NCI-H524 treated with DMSO at 0.1 percent for 48 hours (cell line): ENCODE measurements at regions not wholly inside any gene's neighbourhood (a gene's known extent, or its start where the extent isn't known, plus 50 kb on each side); places are given as distances from the start of the nearest gene placed in this dataset.
"Not testable (repeated sequence)": the region's sequence is repeated elsewhere in the genome, so short reads cannot be mapped to it uniquely, and the experiment has no call there.

Experiments
- DNase-seq: peaks from one replicate; lab custom pipeline; 2025; lab: John Stamatoyannopoulos, UW

DNA sequence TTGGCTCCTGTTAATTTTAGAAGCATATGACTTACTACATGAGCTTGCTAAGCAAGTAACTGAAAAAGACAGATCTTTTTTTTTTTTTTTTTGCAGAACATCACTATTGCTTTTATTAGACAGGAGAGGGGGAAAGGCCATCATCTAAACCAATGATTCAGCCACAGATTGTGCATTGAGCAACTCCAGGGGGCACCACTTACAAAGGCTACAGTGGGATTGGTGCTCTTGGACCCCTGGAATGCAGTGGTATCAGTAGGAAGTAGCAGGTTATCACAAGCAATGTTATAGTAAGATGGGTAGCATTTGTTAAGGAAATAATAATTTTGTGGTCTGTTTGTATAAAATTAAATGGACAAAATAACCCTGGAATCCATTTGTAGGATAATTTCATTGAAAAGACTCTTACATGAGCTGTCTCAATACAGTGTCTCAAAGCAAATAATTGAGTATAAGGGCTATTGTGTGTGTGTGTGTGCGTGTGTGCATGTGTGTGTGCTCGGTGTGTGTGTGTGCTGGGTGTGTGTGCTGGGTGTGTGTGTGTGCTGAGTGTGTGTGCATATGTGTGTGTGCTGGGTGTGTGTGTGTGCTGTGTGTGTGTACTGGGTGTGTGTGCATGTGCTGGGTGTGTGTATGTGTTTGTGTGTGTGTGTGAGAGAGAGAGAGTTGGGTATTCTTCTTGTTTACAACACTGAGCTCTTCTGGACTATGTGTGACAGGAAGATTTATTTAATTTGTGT, 296.3 kb downstream of the PCDH7 start:
- no peak for DNase-seq

DNA sequence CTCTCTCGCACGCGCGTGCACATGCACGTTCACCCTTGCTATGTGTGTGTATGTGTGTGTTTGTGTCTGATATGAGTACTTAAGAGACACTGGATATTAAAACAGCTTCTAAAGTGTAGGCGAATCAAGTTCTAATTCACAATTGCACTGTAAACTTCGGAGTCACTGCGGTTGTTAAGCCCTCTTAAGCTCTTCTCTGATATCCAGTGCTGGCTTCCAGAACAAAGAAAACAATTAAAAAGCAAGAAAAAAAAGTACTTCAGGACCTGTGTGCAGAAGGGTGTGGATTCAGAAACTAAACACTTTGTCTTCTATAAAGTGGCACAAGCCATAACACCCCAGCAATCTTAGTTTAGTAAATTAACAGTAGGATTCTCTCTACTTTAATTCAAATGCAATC, 300.2 kb downstream of the PCDH7 start:
- DNase-seq: no peak

DNA sequence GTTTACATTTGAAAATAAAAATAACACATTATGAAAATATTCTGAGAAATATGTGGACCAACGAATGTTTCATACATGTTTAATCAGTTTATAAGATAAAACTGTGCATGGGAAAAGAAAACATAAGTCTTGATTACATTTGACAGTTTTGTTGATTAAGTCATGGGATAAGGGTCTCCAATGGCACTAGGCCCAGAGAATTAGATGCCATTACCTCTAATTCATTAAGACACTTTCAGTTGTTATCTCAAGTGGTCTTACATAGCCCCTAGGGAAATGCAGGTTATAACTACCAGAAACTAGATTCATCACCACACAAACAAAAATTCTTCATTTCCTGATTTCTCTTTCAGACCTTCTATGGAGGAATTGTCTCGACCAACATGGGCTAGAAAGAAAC, 300.8 kb downstream of the PCDH7 start:
- DNase-seq: no peak

DNA sequence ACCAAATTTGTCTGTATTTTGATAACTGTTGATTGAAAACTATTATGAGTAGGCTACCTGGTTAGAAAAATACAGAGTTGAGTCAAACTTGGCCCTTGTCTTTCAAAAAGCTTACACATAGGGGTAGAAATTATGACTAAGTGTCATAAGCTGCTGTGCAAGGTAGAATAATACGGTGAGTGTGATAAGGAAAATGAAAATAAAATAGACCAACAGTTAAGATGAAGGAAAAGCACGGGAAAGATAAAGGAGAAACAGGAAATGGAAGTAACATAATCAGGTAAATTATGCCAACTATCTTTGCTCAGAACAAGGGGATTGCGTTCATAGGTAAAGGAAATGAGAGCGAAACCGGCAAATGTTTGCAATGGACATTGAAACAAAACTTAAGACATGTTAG, 302.5 kb downstream of the PCDH7 start:
- DNase-seq: no peak

DNA sequence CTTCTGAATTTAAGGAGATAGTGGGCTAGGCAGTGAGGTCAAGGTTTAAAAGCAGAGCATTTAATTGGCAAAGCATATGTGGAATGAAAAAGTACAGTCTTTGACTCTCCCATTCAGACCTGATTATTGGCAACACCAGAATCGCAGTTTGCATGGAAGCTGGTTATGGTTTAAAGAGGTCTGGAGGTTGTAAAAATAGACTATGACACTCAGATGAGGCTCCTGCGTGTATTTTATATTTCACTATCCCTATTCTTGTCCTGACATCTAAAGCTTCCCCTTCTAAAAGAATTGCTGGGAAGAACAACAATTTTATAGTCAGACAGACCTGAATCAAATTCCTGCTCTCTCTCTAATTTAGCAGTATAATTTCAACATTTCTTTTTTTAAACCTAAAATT, 302.9 kb downstream of the PCDH7 start:
- DNase-seq: no peak

DNA sequence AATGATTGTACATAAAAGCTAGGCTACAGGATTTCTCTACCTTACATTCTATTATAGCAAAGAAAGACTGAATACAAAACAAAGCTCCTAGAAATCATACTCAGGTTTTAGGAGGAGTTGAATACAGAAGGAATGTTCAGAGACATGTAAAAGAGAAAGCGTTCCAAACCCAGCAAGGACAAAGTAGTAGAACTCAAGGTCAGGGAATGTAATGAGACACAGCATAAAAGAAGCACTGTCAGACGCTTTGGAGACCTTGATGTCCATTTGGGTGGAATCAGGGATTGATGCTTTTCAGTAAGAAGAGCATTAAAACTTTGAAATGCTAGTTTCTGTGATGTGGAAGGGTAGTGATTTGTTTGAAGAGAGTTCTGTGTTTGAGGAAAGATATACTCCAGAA, 303.6 kb downstream of the PCDH7 start:
- DNase-seq: no peak

DNA sequence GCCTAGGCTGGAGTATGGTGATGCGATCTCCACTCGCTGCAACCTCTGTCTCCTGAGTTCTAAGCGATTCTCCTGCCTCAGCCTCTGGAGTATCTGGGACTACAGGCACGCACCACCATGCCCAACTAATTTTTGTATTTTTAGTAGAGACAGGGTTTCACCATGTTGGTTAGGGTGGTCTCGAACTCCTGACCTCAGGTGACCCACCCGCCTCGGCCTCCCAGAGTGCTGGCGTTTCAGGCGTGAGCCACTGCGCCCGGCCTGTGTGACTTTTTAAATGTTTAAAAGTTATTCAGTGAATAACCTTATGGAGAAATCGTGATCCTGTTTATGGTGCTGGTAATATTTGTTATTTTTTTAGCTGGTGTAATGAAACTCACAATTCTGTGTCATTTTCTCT, 304.6 kb downstream of the PCDH7 start:
- DNase-seq: not testable (repeated sequence)

DNA sequence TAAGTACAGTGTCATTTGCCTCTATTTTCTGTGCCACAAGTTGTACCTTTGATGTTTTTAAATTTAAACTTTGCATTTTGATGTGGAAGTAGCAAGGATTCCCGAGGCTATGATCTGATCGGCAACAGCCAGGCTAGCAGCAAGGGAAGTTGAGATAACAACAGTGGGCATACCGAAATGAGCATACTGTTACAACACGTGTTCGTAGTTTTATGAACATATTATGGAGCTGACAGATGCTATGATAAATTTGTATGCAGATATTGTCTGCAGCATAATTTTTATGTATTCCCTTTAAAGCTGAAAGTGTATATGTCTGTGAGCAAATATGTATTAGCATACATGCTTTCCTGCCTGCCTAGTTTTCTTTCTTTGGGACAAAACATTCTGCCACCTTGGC, 306.1 kb downstream of the PCDH7 start:
- no peak for DNase-seq

DNA sequence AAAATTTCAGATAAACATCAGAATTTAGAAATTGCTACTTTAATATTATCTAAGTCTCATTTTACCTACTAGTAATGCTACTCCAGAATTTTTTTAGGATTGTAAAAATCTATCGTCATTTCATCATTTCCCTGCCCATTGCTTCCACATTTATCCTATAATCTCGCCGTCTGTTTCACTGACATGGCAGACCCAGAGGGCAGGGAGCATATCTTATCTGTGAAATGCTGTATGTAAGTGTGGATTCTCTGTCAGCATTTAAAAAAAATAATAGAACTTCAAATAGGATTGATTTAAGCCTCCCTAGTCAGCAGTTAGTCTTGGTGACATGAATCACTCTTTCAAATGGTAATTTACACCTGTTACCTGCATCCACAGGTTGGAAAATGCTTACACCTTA, 314.4 kb downstream of the PCDH7 start:
- DNase-seq: no peak

DNA sequence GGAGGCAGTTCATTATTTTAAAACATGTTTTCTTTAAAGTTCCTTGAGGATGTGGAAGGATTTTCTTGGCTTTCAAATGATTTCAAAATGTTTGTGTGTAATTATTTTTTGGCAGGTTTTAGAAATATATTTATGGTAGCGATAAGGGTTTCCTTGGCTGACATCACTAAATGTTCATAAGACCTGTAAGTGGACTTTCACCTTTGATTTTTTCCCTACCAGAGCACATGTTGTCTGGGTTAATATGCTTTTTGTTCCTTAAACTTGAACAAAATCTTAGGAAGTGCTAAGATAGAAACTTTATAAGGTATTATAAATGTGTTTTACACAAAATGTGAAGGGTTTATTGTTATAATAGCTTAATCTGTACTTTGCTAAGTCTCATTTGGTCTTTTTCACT, 315.6 kb downstream of the PCDH7 start:
- DNase-seq: no peak

DNA sequence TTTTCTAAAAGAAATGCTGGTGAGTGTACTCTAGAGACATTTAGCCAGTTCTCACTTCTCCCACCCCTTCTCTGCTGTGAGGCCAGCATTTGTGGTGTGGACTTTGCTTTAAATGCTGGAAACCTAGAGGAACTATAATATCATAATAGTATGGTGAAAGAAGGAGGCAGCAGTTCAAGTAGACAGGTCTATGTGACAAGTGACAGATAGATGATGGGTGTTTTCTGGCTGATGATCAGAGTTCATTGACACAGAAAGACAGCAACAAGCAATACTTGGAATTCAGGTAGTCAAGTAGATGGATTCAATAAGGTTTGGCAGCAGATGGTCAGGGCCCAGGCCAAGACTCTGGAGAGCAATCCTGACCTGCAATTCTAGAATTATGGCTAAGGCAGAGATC, 317.5 kb downstream of the PCDH7 start:
- no peak for DNase-seq

DNA sequence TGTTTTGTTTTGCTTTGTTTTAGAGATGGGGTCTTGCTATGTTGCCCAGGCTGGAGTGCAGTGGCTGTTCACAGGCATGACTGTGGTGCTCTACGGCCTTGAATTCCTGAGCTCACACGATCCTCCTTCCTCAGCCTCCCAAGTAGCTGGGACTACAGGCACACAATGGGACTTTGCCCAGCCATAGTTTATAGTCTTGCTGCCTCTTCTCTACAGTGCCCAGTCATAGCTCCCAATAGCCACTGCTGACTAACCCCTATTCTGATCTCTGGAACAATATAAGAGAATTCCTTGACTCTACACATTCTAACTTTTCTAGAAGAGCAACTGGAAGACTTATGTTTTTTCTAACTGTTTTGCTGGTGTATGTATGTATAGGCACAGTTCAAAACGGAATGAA, 319.2 kb downstream of the PCDH7 start:
- DNase-seq: no peak

DNA sequence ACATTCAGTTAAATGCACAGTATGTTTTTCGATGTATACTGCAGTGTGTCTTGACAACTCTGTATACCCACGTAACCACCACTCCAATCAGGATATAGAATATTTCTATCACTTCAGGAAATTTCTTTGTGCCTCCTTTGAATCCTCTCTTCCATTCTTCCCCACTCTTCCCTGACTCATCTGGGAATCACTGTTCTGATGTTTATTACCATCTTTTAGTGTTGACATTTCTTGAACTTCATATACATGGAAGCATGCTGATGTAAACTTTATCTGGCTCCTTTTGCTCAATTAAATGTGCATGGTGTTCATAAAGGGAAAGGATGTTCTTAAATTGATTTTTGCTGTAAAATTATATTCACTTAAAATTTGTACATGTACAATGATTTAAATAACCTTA, 319.9 kb downstream of the PCDH7 start:
- DNase-seq: no peak

DNA sequence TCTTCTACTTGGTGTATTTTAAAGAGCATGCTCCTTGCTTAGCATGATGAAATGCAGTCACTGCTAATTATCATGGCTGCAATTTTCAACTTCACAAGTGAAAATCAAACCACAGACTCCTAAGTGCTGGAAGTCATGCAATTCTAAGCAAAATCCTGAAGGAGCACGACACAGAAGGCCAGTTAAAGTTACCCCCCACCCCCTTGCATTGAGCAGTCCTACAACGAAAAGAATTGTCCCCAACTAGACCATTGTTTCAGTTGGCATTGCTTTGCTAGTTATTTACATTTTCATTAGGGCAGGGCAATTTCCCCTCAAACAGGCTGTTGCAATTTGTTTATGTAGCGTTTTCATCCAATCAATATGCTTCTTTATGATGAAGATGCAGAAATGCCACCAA, 321.2 kb downstream of the PCDH7 start:
- no peak for DNase-seq

DNA sequence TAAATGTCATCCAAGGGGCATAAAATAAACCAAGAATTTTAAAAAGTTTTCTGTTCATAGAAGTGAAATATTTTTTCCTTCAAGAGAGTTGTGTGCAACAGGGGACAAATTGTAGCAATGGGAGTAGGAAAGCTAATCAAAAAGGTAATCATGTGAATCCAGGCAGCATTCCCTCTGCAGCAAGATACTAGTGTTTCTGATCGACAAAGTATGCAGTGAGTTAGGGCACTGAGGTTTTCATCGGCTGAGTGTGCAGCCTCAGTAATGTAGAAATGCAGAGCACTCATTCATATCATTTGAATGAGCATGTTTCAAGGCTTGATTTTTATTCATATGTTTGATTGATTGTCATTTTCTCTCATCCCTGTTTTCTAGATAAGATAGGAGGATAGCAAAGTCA, 321.7 kb downstream of the PCDH7 start:
- no peak for DNase-seq

DNA sequence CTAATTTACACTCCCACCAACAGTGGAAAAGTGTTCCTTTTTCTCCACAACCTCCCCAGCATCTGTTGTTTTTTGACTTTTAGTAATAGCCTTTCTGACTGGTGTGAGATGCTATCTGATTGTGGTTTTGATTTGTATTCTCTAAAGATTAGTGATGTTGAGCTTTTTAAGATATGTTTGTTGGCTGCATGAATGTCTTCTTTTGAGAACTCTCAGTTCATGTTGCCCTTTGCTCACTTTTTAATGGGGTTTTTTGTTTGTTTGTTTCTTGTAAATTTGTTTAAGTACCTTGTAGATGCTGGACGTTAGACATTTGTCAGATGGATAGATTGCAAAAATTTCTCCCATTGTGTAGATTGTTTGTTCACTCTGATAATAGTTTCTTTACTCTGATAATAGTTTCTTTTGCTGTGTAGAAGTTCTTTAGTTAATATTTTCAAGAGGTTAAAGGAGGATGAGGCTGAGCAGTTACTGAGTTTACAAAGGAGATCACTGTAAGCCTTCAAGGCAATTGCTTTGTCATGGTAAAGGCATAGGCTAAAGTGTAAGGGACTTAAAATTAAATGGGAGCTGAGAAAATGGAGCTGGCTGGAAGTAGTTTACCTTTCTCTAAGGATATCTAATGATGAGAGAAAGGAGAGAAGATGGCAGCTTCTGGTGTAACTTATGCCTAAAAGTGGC, 323.4 kb downstream of the PCDH7 start:
- no peak for DNase-seq

DNA sequence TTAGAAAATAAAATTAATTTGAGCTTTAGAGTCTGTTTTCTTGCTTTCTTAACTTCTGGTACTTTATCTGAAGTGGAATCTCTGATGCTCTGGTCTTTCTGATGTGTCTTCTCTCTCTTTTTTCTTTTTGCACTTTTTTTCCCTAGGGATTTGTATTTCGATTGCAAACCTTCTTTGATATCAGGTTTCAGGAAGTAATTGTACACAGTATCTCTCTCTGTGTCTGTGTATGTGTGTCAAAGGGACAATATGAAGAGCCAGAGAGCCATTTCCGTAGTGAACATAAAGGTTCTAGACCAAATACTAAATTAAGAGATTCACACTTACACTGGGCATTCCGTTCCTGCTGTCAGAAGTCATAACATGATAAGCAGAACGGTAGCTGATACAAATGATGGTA, 325.0 kb downstream of the PCDH7 start:
- no peak for DNase-seq

DNA sequence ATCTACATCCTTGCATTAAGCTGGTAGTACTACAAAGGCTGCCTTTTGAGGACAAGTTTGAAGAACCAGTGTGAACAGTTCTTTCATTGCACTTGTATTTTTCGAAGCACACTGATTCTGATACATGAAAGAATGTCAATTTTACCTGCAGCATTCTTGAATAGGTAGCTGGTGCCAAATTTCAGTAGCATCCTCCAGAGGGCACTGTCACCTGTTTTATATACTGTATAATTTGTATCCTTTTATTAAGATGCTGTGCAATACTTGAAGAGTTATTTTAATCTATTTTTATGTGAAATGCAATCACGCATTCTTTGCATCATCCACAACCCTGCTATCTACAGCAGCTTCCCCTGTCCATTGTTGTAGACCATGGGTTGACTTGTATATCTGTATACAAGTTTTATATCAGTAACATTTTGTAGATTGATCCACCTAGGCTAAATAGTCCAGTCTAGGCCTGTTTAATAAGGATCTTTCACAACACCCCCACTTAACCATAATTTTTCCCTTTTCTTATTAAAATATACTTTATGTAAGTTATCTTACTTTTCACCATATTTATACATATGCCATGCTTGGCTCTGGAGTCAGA, 325.7 kb downstream of the PCDH7 start:
- DNase-seq: no peak

DNA sequence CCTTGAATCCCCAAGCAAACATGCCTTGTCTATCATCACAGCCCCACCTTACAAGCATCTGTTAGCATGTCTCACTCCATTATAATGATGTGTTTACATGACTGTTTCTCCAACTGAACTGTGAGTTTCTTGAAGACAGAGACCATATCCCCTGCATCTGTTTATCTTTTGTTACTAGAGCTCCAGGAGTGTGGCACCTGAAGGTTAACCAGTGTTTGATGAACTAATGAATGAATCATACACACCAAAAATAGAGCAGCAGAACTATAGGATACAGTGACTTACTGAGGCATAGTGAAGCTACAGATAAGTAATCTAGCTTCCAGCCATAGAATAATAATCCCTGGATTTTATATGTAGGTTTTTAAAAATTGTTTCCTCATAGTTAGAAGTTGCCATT, 331.0 kb downstream of the PCDH7 start:
- DNase-seq: no peak

DNA sequence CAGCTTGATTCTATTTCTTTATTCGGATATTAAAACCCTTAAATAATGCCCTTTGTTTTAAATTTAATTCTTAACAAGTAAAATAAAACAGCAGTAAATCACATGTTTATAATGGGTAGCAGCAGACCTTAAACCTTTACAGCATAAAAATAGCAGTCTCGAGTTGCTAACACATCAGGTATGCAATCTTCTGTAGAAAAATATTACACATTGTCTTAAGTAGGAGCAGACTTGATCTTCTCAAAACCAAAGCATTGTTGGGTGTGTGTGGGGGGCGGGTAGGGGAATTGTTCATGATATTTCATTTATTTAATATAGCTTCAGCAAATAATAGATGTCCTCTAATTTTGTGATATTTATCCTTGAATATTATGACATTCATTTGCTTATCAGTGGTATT, 331.4 kb downstream of the PCDH7 start:
- no peak for DNase-seq

DNA sequence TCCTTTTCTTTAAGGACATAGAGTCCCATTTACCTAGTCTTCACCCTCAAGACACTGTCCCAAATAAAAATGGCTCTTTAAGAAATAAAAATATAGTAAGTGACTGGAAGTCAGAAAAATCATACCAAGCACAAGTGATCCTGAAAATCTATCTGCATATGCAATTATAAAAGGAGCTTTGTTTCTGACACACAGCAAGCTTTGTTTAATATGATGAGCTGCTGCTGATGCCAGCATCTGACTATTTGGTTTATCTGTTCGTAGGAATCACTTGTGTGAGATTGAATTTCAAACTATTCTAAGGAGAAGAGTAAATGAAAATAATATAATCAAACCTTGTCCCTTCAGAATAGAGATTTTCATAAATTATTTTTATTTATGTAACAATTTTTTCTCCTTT, 332.4 kb downstream of the PCDH7 start:
- DNase-seq: no peak

DNA sequence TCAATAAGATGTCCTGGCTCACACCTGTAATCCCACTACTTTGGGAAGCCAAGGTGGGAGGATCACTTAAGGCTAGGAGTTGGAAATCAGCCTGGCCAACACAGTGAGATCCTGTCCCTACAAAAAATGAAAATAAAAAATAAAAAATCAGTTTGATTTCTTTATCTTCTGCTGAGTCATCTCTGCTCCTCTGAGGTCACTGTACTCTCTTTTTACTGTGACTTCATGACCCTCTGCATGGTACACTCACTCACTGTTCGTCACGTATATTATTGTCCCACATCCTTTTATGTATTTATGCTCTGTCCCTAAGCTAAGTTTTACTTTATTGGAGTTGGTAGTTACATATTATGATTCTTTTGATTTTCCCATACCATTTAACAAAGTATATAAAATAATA, 333.3 kb downstream of the PCDH7 start:
- no peak for DNase-seq

DNA sequence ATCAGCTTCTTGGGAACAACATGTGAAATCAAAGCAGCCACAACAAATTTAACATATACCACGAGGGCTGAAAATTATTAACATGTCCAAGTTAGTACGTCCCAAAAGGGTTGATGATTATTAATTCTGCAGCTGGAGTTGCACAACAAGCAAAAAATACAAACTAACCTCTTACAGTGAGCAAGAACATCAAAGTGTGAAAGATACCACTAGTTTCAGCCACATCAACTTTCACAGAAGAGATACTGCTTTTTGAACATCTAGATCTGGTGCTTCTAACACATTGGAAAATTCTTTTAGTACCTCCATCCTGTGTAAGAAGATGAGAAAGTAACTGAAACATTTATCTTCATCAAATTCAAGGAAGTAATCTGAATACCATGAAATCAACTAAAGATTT, 334.1 kb downstream of the PCDH7 start:
- DNase-seq: no peak

DNA sequence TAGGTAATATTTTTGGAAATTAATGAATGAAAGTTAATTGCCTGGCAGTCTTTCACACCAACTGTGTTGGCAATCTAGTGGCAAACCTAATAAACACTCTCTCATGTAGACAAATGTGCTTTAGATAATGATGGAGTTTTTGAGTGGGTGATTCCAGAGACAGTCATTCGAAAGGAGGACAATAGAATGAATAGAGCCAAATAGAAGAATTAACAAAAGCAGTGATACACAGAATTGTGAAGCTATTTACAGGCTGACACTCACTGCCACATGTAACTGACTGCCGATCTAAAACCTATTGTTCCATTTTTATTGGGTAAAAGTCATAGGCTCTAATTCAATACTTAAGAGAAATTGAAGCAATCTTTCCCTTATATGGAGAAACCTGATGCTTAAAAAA, 338.5 kb downstream of the PCDH7 start:
- DNase-seq: no peak
